ENCODE measurements at regions not wholly inside any gene's neighbourhood (a gene's known extent, or its start where the extent isn't known, plus 50 kb on each side); places are given as distances from the start of the nearest gene placed in this dataset.

DNA sequence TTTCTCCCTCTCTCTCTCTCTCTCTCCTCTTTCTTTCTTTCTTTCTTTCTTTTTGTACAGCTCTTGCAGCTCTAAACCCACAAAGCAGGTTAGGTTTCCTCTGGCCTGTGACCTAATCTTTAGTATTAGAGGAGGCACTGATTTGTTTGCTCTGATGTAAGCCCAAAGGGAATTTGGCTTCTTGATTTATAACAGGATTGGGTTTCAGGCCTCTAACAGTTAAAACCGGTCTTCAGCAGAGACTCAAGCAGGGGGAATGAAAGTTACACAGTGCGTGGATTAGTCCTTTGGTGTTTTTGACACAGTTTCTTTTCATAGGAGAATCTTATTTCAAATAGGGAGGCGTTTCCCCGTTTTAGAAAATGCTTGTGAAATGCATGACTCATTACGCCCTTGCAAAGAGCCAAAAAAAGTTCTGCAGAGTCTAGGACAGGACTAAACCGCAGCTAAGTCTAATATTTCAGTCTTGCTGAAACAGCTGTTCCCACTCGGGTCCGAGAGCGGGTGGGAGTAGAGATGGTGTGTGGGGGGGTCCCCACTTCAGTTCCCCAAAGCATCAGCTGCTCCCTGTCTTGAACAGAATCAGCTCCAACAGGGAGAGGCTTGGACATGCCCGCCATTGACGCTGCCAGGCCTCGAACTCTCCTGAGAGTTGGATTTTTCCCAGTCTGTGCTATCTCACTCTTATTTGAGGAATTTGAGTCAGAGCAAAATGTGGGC is 296.5 kb upstream of the PITRM1 start:
- Histone ChIP-seq H3K4me1 (ENCODE audit: control insufficient read depth in 1 of 2, insufficient read depth in 2 of 2, low read length in 2 of 2) (peaks cover 14 to 18% of the 10 kb centered on the region in 2 donors), H3K36me3 (ENCODE audit: control insufficient read depth in 1 of 2, insufficient read depth in 2 of 2, low read length in 2 of 2) (peaks cover 0 to 11% of the 10 kb centered on the region in 2 donors), H3K9me3 (ENCODE audit: control insufficient read depth in 1 of 2, low read length in 2 of 2) (no peaks in the 10 kb centered on the region), H3K27me3 (ENCODE audit: low read depth, low read length) (no peaks in the 10 kb centered on the region), H3K27ac (ENCODE audit: low read length) (peak overlapping the region; percentile 94), H3K4me3 (ENCODE audit: low read depth in 1 of 2, low read length in 2 of 2) (no peak overlapping the region)

DNA sequence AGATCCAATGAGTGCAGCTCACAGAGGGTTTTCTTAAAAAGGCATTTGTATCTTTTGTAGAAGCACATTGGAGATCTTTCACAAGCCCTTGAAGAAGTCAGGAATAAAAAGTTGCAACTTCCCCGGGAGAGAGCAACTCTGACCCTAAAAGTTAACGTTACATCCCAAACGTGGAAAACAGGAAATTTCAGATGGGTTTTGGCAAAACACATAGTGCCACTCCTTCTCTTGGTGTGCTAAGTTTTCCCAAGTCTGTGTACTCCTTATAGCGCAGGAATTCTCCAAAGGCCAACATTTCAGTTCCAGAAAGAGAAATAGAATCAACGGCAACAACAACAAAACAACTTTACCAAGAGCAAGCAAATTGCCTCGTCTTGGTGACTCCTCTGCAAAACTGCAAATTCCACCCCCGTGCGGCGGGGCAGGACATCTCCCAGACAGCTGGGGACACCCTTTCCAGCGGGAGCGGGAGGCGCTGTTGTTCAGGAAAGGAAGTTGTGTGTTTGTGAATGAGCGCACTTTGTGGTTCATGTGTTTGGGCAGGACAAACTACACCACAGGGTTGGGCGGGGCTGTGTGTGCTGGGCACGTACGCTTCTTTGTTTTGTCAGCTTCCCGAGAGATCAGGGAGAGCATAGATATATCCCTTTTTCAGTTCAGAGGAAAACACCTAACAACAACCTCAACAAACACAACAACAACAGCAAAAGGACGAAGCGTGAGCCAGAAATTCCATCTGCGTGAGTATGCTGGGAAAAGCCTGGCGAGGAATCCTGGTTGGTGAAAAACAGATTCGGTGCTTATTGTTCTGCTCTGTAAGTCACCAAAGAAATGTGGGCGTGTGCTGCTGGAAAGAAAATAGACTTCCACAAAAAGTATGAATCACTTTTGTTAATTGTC is 294.7 kb upstream of the PITRM1 start:
- peaks cover 0 to 11% of the 10 kb centered on the region in 2 donors for H3K36me3 ChIP-seq (ENCODE audit: control insufficient read depth in 1 of 2, insufficient read depth in 2 of 2, low read length in 2 of 2)
- H3K9me3 ChIP-seq (ENCODE audit: control insufficient read depth in 1 of 2, low read length in 2 of 2) = no peaks in the 10 kb centered on the region
- peak overlapping the region in 1 of 2 donors; percentile 31 for H3K4me3 ChIP-seq (ENCODE audit: low read depth in 1 of 2, low read length in 2 of 2)
- H3K27ac ChIP-seq (ENCODE audit: low read length) = peak overlapping the region; percentile 94
- peaks cover 10 to 11% of the 10 kb centered on the region in 2 donors for H3K4me1 ChIP-seq (ENCODE audit: control insufficient read depth in 1 of 2, insufficient read depth in 2 of 2, low read length in 2 of 2)
- H3K27me3 ChIP-seq (ENCODE audit: low read depth, low read length) = no peaks in the 10 kb centered on the region

DNA sequence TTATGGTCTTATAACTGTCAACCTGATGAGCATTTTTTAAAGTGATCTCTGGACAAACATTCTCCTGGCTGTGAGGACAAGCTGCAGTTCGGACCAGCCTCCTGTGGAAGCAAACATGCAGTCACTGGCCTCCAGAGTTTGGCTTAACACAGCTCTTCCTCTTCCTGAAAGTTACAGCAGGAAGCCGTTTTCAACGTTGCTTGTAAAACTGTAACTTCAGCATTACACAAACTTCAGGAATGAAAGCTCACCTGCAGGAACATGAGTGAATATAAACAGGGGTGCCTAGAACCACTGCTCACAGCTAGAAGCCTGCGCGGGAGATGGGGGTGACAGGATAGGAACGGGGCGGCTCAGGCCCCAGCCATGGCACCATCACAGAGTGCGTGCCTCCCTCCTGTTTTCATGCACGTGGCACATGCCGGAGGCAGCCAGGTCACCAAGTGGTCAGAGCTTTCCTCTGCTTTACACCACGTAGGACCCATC is 292.9 kb upstream of the PITRM1 start:
- no peaks in the 10 kb centered on the region for H3K27me3 ChIP-seq (ENCODE audit: low read depth, low read length)
- H3K36me3 ChIP-seq (ENCODE audit: control insufficient read depth in 1 of 2, insufficient read depth in 2 of 2, low read length in 2 of 2) = peaks cover 0 to 11% of the 10 kb centered on the region in 2 donors
- H3K4me1 ChIP-seq (ENCODE audit: control insufficient read depth in 1 of 2, insufficient read depth in 2 of 2, low read length in 2 of 2) = peaks cover 10 to 11% of the 10 kb centered on the region in 2 donors
- H3K27ac ChIP-seq (ENCODE audit: low read length) = peak overlapping the region; percentile 18
- no peaks in the 10 kb centered on the region for H3K9me3 ChIP-seq (ENCODE audit: control insufficient read depth in 1 of 2, low read length in 2 of 2)
- H3K4me3 ChIP-seq (ENCODE audit: low read depth in 1 of 2, low read length in 2 of 2) = no peak overlapping the region

DNA sequence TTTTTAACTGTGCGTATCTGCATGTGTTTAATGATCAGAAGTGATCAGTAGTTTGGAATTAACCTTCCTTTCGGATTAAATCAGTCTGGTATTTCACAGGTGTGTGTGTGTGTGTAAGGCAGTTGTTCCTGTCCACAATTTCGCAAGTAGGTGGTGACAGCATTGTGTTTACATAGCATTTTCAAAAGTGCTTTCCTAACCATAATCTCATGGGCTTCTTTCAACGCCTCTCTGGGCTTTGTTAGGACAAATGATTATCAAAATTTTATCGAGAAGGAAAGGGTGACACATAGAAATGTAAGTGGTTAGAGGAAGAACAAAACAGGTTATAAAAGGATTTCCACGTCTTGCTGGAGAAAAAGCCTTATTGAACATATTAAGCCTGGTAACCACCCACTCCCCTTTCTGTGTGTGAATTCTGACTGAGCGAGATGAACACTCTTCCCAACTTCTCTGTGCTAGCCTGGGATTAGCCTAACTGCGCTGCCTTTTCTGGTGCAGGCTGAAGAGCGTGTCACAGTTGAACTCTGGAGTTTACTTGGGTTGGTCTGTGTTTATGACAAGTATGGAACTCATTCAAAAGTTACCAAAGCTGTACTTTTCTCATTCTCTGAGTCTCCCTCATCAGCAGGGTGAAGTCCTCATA is 292.3 kb upstream of the PITRM1 start:
- no peak overlapping the region for H3K4me3 ChIP-seq (ENCODE audit: low read depth in 1 of 2, low read length in 2 of 2)
- H3K27me3 ChIP-seq (ENCODE audit: low read depth, low read length) = no peaks in the 10 kb centered on the region
- H3K27ac ChIP-seq (ENCODE audit: low read length) = peak overlapping the region; percentile 18
- no peaks in the 10 kb centered on the region for H3K9me3 ChIP-seq (ENCODE audit: control insufficient read depth in 1 of 2, low read length in 2 of 2)
- peaks cover 0 to 11% of the 10 kb centered on the region in 2 donors for H3K36me3 ChIP-seq (ENCODE audit: control insufficient read depth in 1 of 2, insufficient read depth in 2 of 2, low read length in 2 of 2)
- peaks cover 10 to 11% of the 10 kb centered on the region in 2 donors for H3K4me1 ChIP-seq (ENCODE audit: control insufficient read depth in 1 of 2, insufficient read depth in 2 of 2, low read length in 2 of 2)

DNA sequence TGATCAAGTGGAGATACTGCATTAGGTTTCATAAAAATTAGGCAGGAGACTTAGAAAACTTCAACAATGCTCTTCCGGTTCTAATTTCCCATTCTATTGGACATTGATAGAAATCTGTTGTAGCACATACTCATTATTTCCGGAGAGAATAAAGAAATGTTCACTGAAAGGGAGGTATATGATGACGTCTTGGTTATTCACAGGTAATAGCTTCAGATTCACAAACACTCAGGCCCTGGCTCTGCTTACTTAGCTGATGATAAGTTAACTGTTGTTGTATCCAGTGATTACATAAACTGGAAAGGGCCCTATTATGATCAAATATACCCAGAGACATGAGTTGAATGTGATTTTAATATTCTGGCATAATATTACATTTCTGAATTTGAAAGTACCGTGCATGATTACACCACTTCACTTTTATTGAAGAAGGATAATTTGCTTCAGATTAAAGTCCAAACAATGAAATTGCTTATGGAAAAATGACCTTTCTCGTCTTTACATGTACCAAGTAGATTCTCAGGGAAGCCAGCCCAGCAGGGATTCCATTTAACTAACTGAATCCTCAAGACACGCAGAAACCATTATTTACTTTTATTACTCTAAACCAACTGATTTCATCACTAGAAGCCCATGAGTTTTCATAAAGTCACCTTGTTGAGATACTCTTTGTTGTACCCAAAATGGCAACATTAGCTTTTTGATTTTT is 288.0 kb upstream of the PITRM1 start:
- H3K9me3 ChIP-seq (ENCODE audit: control insufficient read depth in 1 of 2, low read length in 2 of 2) = no peaks in the 10 kb centered on the region
- H3K4me1 ChIP-seq (ENCODE audit: control insufficient read depth in 1 of 2, insufficient read depth in 2 of 2, low read length in 2 of 2) = no peaks in the 10 kb centered on the region
- H3K27ac ChIP-seq (ENCODE audit: low read length) = no peak overlapping the region
- H3K4me3 ChIP-seq (ENCODE audit: low read depth in 1 of 2, low read length in 2 of 2) = no peak overlapping the region
- no peaks in the 10 kb centered on the region for H3K36me3 ChIP-seq (ENCODE audit: control insufficient read depth in 1 of 2, insufficient read depth in 2 of 2, low read length in 2 of 2)
- H3K27me3 ChIP-seq (ENCODE audit: low read depth, low read length) = no peaks in the 10 kb centered on the region

DNA sequence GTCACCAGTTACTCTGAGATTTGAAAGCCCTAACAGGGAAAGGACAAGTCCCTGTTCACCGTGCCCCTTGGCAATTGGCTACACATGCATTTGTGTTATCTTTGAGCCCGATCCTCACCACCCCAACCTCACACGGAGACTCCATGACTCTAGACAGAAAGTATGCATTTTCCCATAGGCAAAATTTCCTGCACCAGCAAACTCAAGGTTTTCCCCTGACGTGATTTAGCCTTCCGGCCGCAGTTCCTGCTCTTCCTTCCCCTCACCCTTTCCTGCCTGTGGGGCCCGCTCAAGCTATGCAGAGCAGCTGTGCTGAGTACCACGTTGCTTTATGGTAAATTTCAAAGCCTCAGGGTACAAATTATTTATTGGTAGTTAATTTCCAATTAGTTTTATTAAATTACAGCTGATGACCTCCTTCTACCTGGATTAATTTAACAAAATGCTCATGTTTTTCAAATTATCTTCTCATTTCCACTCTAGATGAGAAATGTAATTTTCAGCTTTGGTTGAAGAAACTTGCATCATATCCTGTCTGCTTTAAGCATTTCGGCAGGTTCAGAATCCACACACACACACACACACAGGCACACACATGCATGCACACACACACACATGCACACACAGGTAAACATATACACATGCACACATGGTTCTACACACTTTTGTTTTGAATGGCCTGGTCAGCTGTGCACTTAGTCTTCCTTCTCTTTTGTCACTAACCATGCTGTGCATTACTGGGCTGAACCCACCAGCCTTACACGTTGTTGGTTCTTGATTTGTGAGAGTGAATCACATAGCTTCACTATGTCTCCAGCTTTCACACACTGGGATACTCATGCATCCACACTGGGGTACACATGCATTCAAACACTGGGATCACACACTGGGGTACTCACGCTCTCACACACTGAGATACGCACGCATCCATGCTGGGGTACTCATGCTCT is 283.1 kb upstream of the PITRM1 start:
- no peak overlapping the region for H3K4me3 ChIP-seq (ENCODE audit: low read depth in 1 of 2, low read length in 2 of 2)
- no peak overlapping the region for H3K27ac ChIP-seq (ENCODE audit: low read length)
- no peaks in the 10 kb centered on the region for H3K27me3 ChIP-seq (ENCODE audit: low read depth, low read length)
- H3K4me1 ChIP-seq (ENCODE audit: control insufficient read depth in 1 of 2, insufficient read depth in 2 of 2, low read length in 2 of 2) = no peaks in the 10 kb centered on the region
- H3K36me3 ChIP-seq (ENCODE audit: control insufficient read depth in 1 of 2, insufficient read depth in 2 of 2, low read length in 2 of 2) = no peaks in the 10 kb centered on the region
- no peaks in the 10 kb centered on the region for H3K9me3 ChIP-seq (ENCODE audit: control insufficient read depth in 1 of 2, low read length in 2 of 2)

DNA sequence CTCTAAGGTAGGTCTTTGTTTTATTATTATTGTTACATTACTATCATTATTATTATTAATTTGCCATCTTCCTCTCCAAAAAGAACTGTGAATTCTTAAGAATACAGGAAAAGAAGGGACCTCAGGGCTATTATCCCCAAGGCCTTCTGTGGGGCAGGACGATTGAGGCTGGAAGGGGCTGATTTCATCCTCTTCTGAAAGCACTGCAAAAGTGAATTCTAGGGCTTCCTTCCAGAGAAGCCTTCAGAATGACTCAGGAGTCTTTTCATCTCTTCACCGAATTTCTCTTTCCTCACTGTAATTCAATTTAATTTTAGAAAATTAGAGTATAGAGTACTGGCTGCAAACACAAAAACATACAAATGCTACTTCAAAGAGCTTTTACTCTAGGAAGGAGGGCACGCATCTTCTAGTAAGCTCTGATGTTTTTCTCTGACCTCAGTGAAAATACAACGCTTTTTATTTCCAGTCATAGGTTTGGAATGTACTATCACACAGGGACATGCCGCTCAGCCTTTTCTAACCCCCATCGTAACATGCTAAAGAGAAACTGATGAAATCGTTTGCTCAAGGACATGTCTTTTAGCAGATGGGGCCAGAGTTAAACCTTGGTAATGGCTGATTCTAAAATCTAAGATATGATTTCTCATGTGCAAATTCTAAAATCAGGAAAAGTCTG is 280.2 kb upstream of the PITRM1 start:
- no peak overlapping the region for H3K4me3 ChIP-seq (ENCODE audit: low read depth in 1 of 2, low read length in 2 of 2)
- no peaks in the 10 kb centered on the region for H3K9me3 ChIP-seq (ENCODE audit: control insufficient read depth in 1 of 2, low read length in 2 of 2)
- no peaks in the 10 kb centered on the region for H3K27me3 ChIP-seq (ENCODE audit: low read depth, low read length)
- H3K4me1 ChIP-seq (ENCODE audit: control insufficient read depth in 1 of 2, insufficient read depth in 2 of 2, low read length in 2 of 2) = no peaks in the 10 kb centered on the region
- peak overlapping the region; percentile 50 for H3K27ac ChIP-seq (ENCODE audit: low read length)
- H3K36me3 ChIP-seq (ENCODE audit: control insufficient read depth in 1 of 2, insufficient read depth in 2 of 2, low read length in 2 of 2) = no peaks in the 10 kb centered on the region

DNA sequence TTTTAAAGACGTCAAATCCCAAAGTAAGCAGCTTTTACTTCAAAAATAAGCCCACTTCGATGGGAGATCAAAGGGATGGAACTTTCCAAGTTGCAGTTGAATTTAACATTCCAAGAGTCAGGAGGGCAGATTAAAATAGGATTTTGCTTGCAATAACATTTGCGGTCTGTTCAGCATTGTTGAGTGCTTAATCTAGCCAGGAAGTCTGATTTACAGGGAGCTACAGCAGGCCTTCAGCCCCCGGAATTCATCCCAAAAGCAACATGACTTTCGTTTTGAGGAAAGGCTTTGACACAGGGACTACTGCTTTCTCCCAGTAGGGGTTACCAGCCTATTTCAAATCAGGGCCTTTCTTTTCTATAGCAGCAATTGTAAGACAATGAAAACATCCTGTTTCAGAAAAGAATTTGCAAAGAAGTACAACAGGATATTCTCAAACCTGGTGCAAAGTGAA is 279.6 kb upstream of the PITRM1 start:
- no peak overlapping the region for H3K4me3 ChIP-seq (ENCODE audit: low read depth in 1 of 2, low read length in 2 of 2)
- H3K27ac ChIP-seq (ENCODE audit: low read length) = peak overlapping the region; percentile 50

DNA sequence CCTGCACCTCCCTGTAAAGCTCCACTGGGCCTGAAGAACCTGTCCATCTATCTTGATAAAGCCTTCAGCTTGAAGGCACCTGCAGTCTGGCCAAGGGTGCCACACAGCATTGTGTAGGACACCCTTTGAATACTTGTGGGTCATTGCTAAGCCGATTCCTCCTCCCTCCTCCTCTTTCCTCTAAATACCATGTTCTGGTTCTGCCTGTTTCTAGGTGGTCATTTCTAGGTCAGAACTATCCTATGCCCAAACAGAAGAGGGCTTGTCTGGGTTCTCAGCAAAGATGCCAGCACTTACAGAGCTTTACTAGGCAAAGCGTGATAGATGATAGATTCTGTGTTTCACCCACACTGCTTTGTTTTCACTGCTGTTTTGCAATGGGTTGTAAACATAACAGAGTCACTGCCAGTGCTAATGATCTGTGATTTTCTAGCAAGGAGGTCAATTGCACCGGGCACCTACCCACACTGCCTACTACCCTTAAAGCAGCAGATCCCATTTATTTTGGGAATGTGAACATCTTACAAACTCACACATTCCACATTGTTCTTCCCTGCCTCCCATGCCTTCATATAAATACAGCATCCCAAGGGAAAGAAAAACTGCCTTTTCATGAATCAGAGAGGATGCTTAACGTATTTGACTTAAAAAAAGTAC is 279.1 kb upstream of the PITRM1 start:
- H3K4me1 ChIP-seq (ENCODE audit: control insufficient read depth in 1 of 2, insufficient read depth in 2 of 2, low read length in 2 of 2) = no peaks in the 10 kb centered on the region
- no peak overlapping the region for H3K4me3 ChIP-seq (ENCODE audit: low read depth in 1 of 2, low read length in 2 of 2)
- H3K27ac ChIP-seq (ENCODE audit: low read length) = peak overlapping the region; percentile 50
- no peaks in the 10 kb centered on the region for H3K27me3 ChIP-seq (ENCODE audit: low read depth, low read length)
- H3K9me3 ChIP-seq (ENCODE audit: control insufficient read depth in 1 of 2, low read length in 2 of 2) = no peaks in the 10 kb centered on the region
- H3K36me3 ChIP-seq (ENCODE audit: control insufficient read depth in 1 of 2, insufficient read depth in 2 of 2, low read length in 2 of 2) = no peaks in the 10 kb centered on the region

More for the DNA sequence above, 279.6 kb upstream of the PITRM1 start:
- H3K36me3 ChIP-seq (ENCODE audit: control insufficient read depth in 1 of 2, insufficient read depth in 2 of 2, low read length in 2 of 2) = no peaks in the 10 kb centered on the region
- no peaks in the 10 kb centered on the region for H3K27me3 ChIP-seq (ENCODE audit: low read depth, low read length)
- H3K4me1 ChIP-seq (ENCODE audit: control insufficient read depth in 1 of 2, insufficient read depth in 2 of 2, low read length in 2 of 2) = no peaks in the 10 kb centered on the region
- H3K9me3 ChIP-seq (ENCODE audit: control insufficient read depth in 1 of 2, low read length in 2 of 2) = no peaks in the 10 kb centered on the region
